Gastrocnemius medialis (tissue), 4 donors: ENCODE measurements at regions not wholly inside any gene's neighbourhood (a gene's known extent, or its start where the extent isn't known, plus 50 kb on each side); places are given as distances from the start of the nearest gene placed in this dataset.
A peak's percentile ranks its signal among the peaks of the same experiment; 100 is the strongest.

Experiments used
- ATAC-seq, 2 donors: fragments of 150-250 bp; one replicate each; pipeline ENCODE4 v1.9.1; 2016
- DNase-seq, 2 donors: peaks; one replicate each; pipeline ENCODE4 v3.0.0-alpha.2; 2019
- H3K27ac ChIP-seq, 4 donors: fragments of 200-600 bp; sonication (generic); 1 replicate in 1 of 4; 2 replicates in 3 of 4; pipeline ENCODE4 v1.5.1; 2016 to 2018; ENCODE audit warnings: mild to moderate bottlenecking in 2 of 4, moderate library complexity in 1 of 4
- H3K27me3 ChIP-seq, 3 donors: fragments of 200-600 bp; sonication (generic) in 2 of 3; 1 replicate in 1 of 3; 2 replicates in 2 of 3; pipeline versions ENCODE4 v1.5.1 to v1.6.0; 2016 to 2019; ENCODE audit warnings: mild to moderate bottlenecking in 1 of 3, moderate library complexity in 1 of 3
- H3K36me3 ChIP-seq, 2 donors: fragments of 200-600 bp; sonication (generic) in 1 of 2; one replicate each; pipeline ENCODE4 v1.5.1; 2017 to 2018
- H3K4me1 ChIP-seq, 2 donors: fragments of 200-600 bp; sonication (generic) in 1 of 2; one replicate each; pipeline ENCODE4 v1.5.1; 2016 to 2017; ENCODE audit warnings: mild to moderate bottlenecking in 2 of 2
- H3K4me3 ChIP-seq, 4 donors: fragments of 200-600 bp; sonication (generic) in 3 of 4; 1 replicate in 1 of 4; 2 replicates in 3 of 4; pipeline ENCODE4 v1.5.1; 2016 to 2019; ENCODE audit warnings: mild to moderate bottlenecking in 2 of 4
- H3K9me3 ChIP-seq, 3 donors: fragments of 200-600 bp; sonication (generic) in 2 of 3; 1 replicate in 1 of 3; 2 replicates in 2 of 3; pipeline ENCODE4 v1.5.1; 2016 to 2019
- CTCF ChIP-seq, 5 experiments: fragments of 450-650 bp in 3 of 5; fragments of 200-600 bp in 2 of 5; sonication (generic) in 2 of 5; IDR thresholded peaks in 4 of 5; conservative IDR thresholded peaks in 1 of 5; 1 replicate in 4 of 5; 2 replicates in 1 of 5; pipeline ENCODE4 v1.5.1; 2016 to 2019; ENCODE audit warnings: antibody characterized with exemption in 5 of 5, mild to moderate bottlenecking in 3 of 5, moderate library complexity in 3 of 5
- POLR2A ChIP-seq, 2 donors: fragments of 450-650 bp; IDR thresholded peaks; one replicate each; pipeline ENCODE4 v1.6.1; 2017; ENCODE audit warnings: antibody characterized with exemption in 2 of 2, mild to moderate bottlenecking in 2 of 2, moderate library complexity in 2 of 2
- in situ Hi-C, 4 donors: fragments of 200-750 bp; cut with MboI; loops; one replicate each; pipeline versions ENCODE4 v1.15.0 to v1.8.0; 2017; ENCODE audit warnings: low sequenced_read_pairs in 4 of 4
- intact Hi-C: fragments of 100-400 bp; cut with DNase I; formaldehyde crosslinking; loops from one replicate; pipeline ENCODE4 v1.15.1; 2023; ENCODE audit warnings: low total_unique reads

GRCh38 chr5:143700994-143701393 is 111.0 kb upstream of the HMHB1 start:
- H3K27ac ChIP-seq, result no peak overlapping the region
- no peaks in the 10 kb centered on the region for H3K9me3 ChIP-seq
- no peaks in the 10 kb centered on the region for H3K36me3 ChIP-seq
- H3K4me1 ChIP-seq, result no peaks in the 10 kb centered on the region
- ATAC-seq (no peak), DNase-seq (no peak)
- H3K4me3 ChIP-seq, result no peak overlapping the region
- intact Hi-C loops (no loop called here), in situ Hi-C loops (no loop called here)
- TF ChIP-seq CTCF (IDR thresholded peaks at IDR 0.05 in 4 of 5, conservative IDR thresholded peaks at IDR 0.05 in 1 of 5) (peak in 1 of 5 experiments; percentile 11), POLR2A (IDR thresholded peaks at IDR 0.05) (no peak)
- H3K27me3 ChIP-seq, result no peaks in the 10 kb centered on the region

DNA sequence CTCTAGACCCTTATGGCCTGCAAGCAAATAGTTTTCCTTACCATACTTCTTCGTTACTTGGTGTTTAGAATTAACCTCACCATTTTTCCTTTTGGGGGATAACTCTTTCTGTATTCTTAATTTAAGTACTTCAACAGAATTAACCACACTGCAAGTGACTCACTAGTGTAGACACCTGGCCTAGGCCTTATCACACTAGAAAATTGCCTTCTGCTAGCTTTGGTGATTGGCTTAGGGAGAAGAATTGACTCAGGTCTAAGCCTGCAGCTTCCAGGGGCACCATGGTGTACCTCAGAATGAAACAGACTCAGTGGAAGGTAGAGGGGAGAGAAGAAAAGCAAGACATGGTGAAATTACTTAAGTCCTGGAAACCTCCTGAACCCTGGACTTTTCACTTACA is 112.8 kb upstream of the HMHB1 start:
- no peak for TF ChIP-seq CTCF (IDR thresholded peaks at IDR 0.05 in 4 of 5, conservative IDR thresholded peaks at IDR 0.05 in 1 of 5)
- TF ChIP-seq POLR2A (IDR thresholded peaks at IDR 0.05), result no peak
- no peak overlapping the region for H3K27ac ChIP-seq
- ATAC-seq (no peak), DNase-seq (no peak)
- no peaks in the 10 kb centered on the region for H3K4me1 ChIP-seq
- H3K36me3 ChIP-seq, result no peaks in the 10 kb centered on the region
- intact Hi-C loops, result no loop called here
- H3K4me3 ChIP-seq, result no peak overlapping the region
- H3K27me3 ChIP-seq, result no peaks in the 10 kb centered on the region
- in situ Hi-C loops, result no loop called here
- no peaks in the 10 kb centered on the region for H3K9me3 ChIP-seq

GRCh38 chr5:143698574-143698973 is 113.4 kb upstream of the HMHB1 start:
- intact Hi-C loops (no loop called here), in situ Hi-C loops (no loop called here)
- no peak for ATAC-seq
- TF ChIP-seq CTCF (IDR thresholded peaks at IDR 0.05 in 4 of 5, conservative IDR thresholded peaks at IDR 0.05 in 1 of 5) (no peak), POLR2A (IDR thresholded peaks at IDR 0.05) (no peak)
- peaks cover 0 to 5% of the 10 kb centered on the region in 2 donors for H3K4me1 ChIP-seq
- no peaks in the 10 kb centered on the region for H3K27me3 ChIP-seq
- no peak overlapping the region for H3K27ac ChIP-seq
- no peaks in the 10 kb centered on the region for H3K36me3 ChIP-seq
- no peak for DNase-seq
- no peak overlapping the region for H3K4me3 ChIP-seq
- H3K9me3 ChIP-seq, result no peaks in the 10 kb centered on the region

GRCh38 chr5:143696921-143697320 is 115.0 kb upstream of the HMHB1 start:
- intact Hi-C loops, result no loop called here
- no peak for TF ChIP-seq POLR2A (IDR thresholded peaks at IDR 0.05)
- TF ChIP-seq CTCF (IDR thresholded peaks at IDR 0.05 in 4 of 5, conservative IDR thresholded peaks at IDR 0.05 in 1 of 5), result no peak
- in situ Hi-C loops, result no loop called here
- H3K4me3 ChIP-seq, result no peak overlapping the region
- H3K27me3 ChIP-seq, result no peaks in the 10 kb centered on the region
- H3K36me3 ChIP-seq, result no peaks in the 10 kb centered on the region
- no peak overlapping the region for H3K27ac ChIP-seq
- H3K4me1 ChIP-seq, result peaks cover 0 to 5% of the 10 kb centered on the region in 2 donors
- no peaks in the 10 kb centered on the region for H3K9me3 ChIP-seq
- ATAC-seq (no peak), DNase-seq (no peak)

- no peaks in the 10 kb centered on the region for H3K36me3 ChIP-seq
- no peak for ATAC-seq
- DNase-seq, result no peak
- no peak overlapping the region for H3K27ac ChIP-seq
- intact Hi-C loops, result no loop called here
- no peaks in the 10 kb centered on the region for H3K9me3 ChIP-seq
- no peak overlapping the region for H3K4me3 ChIP-seq
- H3K4me1 ChIP-seq, result peaks cover 0 to 5% of the 10 kb centered on the region in 2 donors
- TF ChIP-seq POLR2A (IDR thresholded peaks at IDR 0.05), result no peak
- no peak for TF ChIP-seq CTCF (IDR thresholded peaks at IDR 0.05 in 4 of 5, conservative IDR thresholded peaks at IDR 0.05 in 1 of 5)
- no peaks in the 10 kb centered on the region for H3K27me3 ChIP-seq
- in situ Hi-C loops, result no loop called here
Observed at GRCh38 chr5:143695941-143696340, 116.0 kb upstream of the HMHB1 start.
